AML-193 (cell line): ENCODE measurements at regions not wholly inside any gene's neighbourhood (a gene's known extent, or its start where the extent isn't known, plus 50 kb on each side); places are given as distances from the start of the nearest gene placed in this dataset.

ENCODE experiments used
- DNase-seq, 2 experiments: peaks; one replicate each; lab custom pipeline; 2025; lab: John Stamatoyannopoulos, UW

DNA sequence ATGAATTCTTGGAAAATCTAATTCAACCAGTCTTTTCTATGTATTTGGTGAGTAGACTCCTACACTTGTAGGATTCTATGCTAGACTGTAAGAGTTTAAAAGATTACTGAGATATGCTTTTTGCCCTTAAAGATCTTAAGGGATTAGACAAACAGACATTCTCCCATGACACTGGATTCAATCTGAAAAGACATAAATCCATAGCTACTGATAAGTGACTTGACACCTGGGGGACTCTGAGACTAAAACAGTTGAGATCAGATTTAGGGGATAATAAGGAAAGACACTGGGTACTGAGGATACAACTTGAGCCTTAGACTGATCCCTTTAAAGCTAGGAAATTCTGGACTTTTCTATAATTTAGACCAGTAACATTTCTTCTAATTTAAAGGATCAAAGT, 1233.4 kb downstream of the XPNPEP1 start:
- DNase-seq: no peak

GRCh38 chr10:108688314-108688713, 1235.0 kb downstream of the XPNPEP1 start:
- DNase-seq: no peak

- no peak for DNase-seq
Observed at GRCh38 chr10:108685863-108686531, 1237.3 kb downstream of the XPNPEP1 start.

GRCh38 chr10:108684431-108684830, 1238.9 kb downstream of the XPNPEP1 start:
- DNase-seq: no peak

- DNase-seq: no peak
Observed at GRCh38 chr10:108673741-108674140, 1249.6 kb downstream of the XPNPEP1 start.

- DNase-seq: no peak
Observed at GRCh38 chr10:108663587-108663986, 1259.7 kb downstream of the XPNPEP1 start.

- DNase-seq: no peak
Observed at GRCh38 chr10:108662975-108663374, 1260.3 kb downstream of the XPNPEP1 start.

DNA sequence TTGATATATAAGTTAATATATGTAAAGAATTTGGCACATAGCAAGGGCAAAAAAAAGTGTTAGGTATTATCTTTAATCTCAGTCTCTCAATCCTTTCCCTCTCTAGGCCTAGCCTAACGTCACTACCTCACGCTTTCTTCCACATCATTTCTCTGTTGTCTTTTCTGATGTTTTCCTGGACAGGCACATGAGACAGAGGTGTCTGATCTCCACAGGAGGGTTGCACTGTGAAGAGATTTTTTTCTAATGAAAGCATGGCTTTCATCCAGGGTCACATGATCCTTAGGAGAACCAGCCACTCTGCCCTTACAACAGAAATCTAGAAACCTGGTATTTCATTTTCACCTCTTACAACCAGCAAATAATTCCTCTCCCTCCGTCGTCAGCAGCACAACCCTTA, 1268.3 kb downstream of the XPNPEP1 start:
- DNase-seq: no peak

DNA sequence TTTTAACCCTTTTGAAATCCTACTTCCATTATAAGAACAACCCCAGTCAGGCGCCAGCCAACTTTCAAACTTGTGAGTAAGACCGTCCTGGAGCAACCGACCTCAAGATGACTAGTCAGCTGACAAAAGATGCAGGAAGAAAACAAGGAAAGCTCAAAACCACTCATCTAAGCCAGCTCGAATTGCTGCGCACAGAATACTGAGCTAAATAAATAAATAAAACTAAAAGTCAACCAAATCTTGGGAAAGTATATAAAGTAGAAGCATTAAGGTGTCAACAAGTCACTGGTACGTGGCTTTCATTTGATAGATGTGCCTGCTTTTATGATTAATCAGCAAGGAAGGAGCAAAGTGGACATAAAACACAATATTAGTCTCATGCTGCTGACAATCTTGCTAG, 1269.8 kb downstream of the XPNPEP1 start:
- no peak for DNase-seq

DNA sequence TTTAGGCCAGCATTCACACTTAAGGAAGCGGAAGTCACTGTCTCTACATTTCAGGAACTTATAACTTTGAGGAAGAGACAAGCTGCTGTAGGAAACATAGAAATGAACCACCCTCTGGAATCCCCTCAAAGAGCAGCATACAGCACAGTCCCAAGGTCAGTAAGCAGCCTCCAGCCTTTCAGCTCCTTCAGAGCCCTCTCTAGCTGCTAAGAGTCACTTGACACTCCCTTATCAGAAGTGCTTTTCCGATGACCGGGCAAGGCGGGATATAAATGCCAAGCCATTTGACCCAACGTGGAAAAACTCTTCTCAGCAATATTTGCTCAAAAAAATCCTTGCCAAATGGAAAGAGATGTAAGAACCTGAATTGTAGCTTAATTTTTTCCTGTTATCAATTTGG, 1284.3 kb downstream of the XPNPEP1 start:
- no peak for DNase-seq

DNA sequence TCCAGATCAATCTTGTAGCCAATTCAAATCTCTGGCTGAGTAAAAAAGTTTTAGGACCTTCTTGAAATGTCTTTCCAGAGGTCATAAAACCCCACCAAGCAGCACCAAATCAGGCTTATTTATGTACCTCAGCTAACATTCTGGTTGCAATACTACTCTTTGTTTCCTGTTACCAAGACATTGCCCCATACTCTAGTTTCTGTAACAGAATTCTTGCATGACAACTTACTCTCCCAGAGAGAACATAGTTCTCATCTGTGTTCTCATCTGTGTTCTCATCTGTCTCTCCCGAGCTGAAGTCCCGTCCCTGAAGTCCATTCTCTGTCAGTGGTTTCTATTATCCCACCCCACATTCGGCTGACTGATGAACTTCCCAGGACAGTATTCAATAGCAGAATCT, 1285.1 kb downstream of the XPNPEP1 start:
- no peak for DNase-seq

- no peak for DNase-seq
Observed at GRCh38 chr10:108633046-108633445, 1290.3 kb downstream of the XPNPEP1 start.

DNA sequence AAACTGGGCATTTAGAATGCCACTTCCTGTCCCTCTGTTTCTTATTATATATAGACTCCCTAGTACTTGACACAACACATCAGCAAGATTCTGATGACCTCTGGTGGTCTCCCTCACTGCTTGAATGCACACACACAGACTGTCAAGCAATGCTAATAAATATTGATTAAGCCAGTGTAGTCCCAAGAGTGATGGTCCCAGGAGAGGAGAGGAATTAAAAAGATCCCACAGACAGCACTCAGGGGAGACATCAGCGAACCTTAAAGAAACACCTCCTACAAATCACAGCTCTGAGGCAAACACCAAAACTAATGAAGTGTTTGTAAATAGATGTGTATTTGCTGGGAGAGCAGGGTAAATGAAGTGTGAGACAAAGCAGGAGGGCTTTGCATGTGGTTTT, 1291.2 kb downstream of the XPNPEP1 start:
- no peak for DNase-seq

DNA sequence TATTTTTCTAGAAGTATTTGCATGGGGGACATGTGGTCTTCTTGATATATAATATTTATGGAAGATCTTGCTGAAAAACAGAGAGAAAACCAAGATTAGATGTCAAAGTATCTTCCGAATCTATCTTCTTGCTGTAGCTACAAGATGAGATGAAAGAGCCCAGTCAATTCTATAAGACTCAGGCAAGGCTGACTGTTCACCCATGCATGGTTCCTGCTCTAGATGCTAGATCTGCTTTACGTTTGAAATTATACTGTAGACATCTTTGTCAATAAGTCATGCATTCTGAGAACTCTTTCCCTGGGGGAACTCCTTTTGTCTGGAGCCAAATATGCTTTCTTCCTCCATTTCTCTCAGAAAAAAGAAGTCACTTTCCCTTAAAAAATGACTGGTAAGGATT, 1292.0 kb downstream of the XPNPEP1 start:
- DNase-seq: no peak

- no peak for DNase-seq
Observed at GRCh38 chr10:108629834-108630233, 1293.5 kb downstream of the XPNPEP1 start.

DNA sequence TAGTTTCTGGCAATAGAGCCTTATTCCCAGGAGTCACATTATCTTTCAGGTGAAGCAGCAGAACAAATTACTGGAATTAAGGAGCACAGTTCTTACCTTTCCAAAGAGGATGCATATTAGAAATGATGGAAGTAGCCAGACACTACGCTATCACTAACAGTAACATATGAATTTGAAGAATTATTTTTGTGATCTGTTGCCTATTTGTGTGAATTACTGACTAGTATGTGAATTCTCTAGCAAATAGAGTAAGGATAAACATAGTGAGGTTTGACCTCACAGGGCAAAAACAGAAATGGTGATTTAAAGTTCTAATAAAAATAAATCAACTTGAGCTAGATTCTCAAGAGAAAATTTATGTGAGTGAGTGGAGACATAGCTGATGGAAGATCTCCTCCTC, 1299.3 kb downstream of the XPNPEP1 start:
- no peak for DNase-seq

DNA sequence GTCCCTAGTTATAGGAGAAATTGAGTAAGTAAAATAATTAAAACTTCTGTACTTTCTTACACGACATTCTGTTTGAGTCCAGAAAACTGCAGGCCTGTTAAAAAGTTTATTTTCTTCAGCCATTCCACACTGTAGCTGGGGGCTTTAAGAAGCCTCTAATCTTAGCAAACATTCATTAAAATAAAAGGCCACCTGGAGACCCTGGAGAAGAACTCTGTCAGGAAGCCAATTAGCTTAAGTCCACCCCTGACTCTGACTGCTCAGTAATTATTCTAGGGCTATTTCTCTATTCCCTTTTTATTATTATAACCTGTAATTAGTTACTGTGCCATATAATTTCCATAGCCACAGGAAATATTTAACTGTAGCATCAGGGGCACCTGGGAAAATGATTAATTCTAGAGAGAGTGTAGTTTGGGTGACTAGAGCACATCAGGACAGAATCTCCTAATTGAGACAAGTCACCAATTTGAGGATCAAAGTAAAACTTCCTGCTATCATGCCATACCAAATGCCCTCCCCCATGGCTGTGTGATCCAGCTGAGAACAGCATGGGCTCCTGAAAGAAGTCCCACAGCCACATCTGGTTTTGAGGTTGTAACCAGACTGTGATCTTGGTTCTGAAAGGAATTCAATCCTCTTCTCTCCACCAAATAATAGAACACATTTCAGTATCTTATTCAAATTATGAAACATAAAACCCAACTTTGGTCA, 1302.3 kb downstream of the XPNPEP1 start:
- DNase-seq: no peak

- no peak for DNase-seq
Observed at GRCh38 chr10:108616559-108617285, 1306.6 kb downstream of the XPNPEP1 start.

DNA sequence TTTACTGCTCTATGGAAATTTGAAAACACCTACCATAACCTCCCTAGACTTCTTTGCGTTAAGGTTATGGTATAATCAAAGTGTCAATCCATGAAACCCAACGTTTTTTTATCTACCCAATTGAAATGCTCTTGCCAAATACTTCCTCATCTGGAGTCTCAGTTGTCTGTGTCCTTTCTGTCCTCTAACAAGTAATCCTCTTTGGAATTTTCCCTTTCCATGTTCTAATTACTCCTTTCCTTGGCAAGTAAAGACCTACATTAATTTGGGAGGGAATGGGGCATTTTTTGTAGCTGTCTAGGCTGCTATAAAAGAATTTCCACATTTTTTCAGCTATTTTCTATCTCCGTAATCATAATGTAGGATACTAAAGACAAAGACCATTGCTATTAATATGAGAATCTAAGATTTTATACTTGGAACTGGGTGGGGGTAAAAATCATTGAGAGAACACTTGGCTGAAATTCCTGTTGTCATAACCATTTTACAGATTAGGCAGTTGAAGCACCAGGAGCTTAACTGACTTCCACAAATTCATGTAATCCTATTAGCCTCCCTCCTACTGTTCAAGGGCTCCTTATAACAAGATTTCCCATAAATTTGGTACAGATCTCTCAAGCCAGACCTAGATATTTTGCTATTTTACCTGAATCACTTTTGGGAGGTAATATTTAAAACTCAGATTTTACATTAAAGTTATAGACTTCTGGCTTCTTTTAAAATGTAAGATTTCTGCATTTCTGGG, 1307.6 kb downstream of the XPNPEP1 start:
- DNase-seq: no peak

GRCh38 chr10:108612485-108612884, 1310.8 kb downstream of the XPNPEP1 start:
- DNase-seq: no peak

GRCh38 chr10:108608860-108609259, 1314.5 kb downstream of the XPNPEP1 start:
- DNase-seq: no peak

- no peak for DNase-seq
Observed at GRCh38 chr10:108601851-108602250, 1321.5 kb downstream of the XPNPEP1 start.
